Activated CD4-positive, CD25-positive, alpha-beta regulatory T cell (primary cell): ENCODE measurements at regions not wholly inside any gene's neighbourhood (a gene's known extent, or its start where the extent isn't known, plus 50 kb on each side); places are given as distances from the start of the nearest gene placed in this dataset.

Source experiments
- DNase-seq, 4 experiments: peaks; one replicate each; lab custom pipeline; 2025; lab: John Stamatoyannopoulos, UW

DNA sequence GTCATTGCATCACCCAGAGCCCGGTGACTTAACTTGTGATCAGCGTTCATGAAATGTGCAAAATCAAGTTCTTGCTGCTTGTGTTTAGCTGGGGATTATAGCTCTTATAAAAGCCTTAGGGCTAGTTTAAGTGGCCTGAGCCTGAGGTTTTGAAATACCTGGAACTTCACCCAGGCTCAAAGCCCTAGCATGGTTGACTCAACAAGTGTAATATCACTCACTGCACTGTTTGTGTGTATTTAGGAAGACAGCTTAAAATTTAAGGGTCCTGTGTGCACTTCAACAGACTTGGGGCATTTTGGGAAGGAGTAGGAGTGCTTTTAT lies 489.5 kb downstream of the GATA3 start:
- no peak for DNase-seq

DNA sequence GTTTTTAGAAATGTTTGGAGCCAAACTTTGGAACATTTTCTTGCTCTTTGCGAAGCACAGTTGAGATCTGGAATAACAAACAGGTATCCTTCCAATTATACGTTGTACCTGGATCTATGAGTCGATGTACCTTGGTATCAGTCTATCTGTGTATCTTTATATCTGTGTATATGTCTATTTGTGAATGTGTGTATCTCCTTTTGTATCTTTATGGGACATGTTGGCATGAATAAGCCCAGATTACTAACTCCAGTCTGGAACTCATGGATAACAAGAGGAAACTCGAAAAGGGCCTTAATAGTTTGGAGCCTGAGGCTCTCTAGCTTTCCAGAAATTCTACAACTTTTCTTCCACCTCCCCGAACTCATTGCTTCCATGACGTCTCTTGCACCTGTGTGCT lies 490.0 kb downstream of the GATA3 start:
- no peak for DNase-seq

DNA sequence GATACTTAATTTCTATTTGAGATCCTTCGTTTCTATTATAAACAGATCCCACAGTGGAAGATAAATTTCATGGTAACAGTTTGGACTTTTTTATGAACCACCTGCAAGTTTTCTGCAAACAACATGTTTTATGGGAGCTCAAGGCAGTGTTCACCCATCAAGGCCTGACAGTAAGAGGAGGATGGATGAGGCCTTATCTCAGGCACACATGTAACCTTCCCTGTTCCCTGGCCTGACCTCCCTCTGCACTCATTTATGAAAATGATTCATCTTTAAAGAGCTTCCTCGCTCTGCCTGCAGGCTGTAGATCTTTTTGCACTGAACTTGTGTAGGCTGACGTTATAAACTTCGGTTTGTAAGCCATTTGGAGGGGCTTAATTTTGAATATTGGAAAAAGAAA lies 500.1 kb downstream of the GATA3 start:
- no peak for DNase-seq

DNA sequence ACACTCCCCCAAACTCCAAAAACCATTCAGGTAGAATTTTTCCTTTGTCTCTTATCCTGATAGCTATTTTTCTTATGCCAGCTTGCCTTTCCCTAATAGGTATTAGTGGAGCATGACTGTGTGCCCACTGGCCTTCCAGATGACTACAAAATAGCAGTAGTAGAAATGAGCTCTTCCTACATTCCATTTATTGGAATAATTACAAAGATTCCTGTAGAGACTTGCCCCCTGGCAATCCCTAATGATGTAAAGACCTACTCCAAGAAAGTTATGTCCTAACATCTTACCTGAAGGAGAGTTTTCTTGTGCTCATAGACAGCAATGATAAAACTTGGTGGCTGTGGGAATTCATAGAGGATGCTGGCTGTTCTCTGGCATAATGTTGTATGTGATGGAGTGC lies 501.8 kb downstream of the GATA3 start:
- DNase-seq = no peak

DNA sequence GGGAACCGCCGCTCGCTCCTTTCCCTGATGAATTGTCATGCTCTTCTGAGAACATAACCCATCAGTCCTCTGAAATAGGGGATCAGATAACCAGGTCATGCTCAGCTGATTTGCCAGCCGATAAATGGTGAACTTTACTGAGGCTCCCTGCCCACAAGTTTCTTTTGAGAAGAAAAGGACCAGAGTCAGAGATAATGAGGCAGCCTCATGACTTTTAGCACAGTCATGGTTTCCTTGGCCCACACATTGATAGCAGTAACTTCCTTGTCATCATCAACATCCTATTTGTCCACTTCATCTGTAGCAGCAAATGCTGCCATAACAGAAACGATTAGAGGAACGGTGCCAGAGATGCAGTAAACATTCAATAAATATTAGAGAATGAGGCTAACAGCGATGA lies 509.0 kb downstream of the GATA3 start:
- no peak for DNase-seq

DNA sequence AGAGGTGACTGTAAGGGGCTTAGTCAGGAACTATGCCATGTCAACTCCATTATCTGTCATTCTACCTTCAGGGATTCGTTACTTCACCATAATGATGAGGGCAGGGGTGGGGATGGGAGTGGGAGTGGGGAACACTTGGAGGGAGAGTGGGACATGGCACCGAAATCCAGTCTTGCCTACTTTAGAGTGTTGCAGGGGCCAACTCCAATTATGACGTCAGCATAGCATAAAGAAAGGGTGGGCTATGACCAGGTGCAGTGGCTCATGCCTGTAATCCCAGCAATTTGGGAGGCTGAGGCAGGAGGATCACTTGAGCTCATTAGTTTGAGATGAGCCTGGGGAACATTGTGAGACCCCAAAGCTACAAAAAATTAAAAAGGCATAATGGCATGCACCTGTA lies 512.2 kb downstream of the GATA3 start:
- no peak for DNase-seq

DNA sequence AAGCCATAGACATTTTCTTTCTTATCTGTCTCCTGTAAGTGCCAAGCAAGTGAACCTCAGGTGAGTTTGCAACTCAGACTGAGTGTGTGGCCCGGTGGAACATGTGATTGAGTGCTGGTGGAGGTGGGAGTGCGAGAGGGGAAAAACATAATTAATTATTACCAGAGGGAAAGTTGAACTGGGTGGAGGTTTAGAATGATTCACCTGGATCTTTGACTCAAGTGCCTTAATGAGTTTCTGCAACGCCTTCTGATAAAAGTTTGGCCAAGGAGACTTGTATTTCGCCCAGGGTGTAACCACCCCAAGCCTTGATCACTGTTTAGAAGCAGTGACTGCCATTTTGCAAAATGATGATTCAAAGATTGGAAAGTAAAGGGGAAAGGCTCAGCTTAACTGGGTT lies 513.9 kb downstream of the GATA3 start:
- DNase-seq = no peak

DNA sequence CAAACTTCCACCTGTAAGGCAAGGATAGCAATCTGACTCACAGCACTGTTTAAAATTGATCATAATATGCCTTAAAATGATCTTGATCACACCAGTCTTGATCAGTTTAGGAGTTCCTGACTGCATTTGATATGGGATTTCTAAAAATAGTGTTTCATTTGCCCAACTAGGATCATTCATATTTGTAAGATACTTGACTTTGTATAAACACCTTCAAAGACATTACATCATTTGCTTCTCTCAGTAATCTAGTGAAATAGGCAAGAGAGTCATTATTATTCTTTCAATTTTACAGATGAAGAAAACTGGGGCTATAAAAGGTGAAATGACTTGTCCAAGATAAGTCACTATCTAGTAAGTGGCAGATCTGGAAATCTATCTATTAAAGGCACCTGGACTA lies 521.1 kb downstream of the GATA3 start:
- no peak for DNase-seq

DNA sequence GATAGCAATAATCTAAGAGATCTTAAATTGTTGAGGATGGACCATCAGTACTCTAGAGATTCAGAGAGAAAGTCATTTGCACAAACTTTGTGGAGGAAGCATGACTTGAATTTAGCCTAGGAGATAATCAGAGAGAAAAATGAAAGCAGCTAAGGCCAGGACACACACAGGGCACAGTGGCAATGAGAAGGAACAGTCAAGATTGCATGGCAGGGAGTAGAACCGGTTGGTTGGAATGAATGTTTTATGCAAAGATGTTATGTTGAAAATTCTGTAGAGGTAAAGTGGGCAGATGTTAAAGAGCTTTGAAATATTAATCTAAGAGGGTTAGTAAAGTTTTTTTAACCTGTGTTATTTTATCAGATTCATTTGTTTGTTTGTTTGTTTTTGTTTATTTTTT lies 521.8 kb downstream of the GATA3 start:
- no peak for DNase-seq

DNA sequence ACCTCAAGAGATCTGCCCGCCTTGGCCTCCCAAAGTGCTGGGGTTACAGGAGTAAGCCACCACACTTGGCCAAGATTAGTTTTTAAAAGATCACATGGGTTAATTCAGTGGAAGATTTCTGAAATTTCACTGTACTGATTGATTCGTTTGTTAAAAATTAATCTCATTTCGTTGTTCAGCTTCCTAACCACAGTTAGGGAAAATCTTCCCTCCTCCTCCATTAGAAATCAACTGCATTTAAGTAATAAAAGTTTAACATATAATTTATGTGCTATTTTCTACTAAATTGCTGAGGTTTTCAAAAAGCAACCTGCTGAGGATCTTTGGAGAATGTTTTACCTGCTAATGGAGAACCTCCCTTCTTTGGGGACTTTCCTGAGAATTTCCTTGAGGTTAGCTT lies 522.4 kb downstream of the GATA3 start:
- DNase-seq = no peak

DNA sequence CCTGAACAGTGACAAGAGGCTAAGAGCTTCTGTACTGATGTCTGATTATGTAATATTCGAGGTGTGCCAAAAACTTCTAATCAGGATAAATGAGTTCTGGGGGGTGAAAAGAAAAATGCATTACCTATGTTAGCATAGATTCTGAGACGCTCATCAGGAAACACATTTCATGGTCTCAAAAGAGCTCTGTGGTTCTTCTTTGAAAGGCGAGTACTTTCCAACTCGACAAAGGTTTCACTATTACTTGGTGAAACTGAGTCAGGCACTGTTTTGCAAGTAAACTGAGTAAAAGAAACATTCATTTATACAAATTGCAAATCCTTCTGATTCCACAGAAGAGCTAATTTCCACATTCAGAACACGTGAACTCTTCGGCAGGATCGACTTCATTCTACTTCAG lies 523.2 kb downstream of the GATA3 start:
- no peak for DNase-seq

DNA sequence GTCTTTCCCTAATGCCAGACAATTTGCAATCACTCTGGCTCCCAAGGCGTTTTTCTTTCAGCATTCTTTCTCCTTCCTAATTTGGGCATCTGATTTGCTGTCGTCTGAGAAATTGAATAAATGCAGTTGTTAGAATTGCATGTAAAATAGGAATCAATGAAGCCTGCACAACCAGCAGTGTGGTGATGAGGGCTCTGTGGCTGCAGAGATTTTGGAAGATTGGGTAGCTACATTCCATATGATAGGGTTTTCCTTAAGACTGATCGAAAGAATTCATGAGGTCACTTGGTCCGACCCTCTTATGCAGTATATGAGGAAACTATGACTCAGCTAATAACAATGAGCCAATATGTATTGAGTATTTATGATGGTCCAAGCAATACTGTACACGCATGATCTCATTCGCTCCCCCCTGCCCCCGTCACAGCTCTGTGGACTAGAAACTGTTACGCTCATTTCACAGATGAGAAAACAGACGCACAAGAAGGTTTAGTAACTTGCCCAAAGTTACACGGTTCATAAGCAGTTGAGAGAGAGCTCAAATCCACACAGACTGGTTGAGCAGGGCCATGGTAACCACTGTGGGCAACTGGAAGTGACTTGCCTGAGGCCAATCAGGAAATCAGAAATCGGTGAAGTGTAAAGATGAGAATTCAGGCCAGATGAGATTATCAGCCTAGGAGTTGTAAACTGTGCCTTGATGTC lies 527.2 kb downstream of the GATA3 start:
- no peak for DNase-seq

DNA sequence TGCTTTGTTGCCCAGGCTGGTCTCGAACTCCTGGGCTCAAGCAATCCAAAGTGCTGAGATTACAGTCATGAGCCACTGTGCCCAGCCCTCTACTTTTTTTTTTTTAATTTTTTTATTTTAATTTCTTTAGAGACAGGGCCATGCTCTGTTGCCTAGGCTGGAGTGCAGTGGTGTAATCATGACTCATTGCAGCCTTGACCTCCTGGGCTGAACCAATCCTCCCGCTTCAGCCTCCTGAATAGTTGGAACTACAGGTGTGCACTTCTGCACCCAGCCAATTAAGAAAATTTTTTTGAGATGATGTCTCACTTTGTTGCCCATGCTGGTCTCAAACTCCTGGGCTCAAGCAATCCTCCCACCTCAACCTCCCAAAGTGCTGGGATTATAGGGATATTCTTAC lies 528.6 kb downstream of the GATA3 start:
- DNase-seq = no peak

DNA sequence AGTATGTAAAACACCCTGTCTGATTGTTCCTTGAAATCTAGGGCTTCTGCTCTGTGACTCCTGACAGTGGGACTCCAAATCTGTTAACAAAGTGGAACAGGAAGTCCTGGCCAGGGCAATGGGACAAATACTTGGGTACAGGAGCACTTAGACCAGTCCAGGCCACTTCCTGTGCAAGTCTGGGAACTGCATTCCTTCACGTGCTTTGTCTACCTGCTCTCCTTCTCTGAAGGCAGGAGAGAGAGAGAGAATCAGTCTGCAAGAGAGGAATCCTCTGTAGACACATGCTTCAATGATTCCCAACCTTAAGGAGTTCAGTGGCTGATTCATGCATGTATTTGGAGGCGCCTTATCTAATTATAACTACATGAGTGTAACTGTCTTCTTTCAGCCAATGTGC lies 530.2 kb downstream of the GATA3 start:
- DNase-seq = no peak

DNA sequence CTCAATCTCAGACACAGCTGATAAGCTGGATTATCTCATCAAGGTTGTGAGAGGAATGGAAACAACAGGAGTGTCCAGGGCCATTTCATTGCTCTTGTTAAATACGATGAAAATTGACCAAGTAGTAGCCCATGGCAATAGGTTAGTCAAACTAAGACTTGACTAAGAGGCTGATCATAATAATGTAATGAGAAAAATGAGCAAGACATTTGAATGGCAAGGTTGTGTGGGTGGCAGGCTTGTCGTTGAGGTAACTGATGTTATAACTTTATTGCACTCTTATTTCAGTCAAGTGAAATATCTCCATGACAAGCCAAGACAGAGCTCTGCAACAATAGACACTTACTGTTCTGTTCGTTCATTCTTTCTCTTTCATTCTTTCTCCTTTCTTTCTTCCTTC lies 532.0 kb downstream of the GATA3 start:
- no peak for DNase-seq

DNA sequence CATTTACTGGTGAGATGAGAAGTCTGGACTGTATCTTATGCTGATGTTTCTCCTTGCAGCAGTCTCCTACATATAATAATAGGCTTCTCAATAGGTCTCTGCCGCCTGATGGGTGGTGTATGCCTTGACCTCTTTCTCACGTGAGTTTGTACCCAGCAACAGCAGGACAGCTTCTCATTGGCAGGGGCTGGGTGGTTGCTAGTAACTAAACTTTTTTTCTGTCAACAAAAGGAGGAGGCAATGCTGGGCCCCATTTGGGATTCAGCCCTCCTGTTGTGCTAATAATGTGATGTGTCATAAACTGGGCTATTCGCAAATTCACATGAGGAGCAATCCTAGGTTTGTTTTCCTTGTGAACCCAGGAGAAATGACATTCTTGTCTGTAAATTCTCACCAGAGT lies 533.6 kb downstream of the GATA3 start:
- DNase-seq = no peak

DNA sequence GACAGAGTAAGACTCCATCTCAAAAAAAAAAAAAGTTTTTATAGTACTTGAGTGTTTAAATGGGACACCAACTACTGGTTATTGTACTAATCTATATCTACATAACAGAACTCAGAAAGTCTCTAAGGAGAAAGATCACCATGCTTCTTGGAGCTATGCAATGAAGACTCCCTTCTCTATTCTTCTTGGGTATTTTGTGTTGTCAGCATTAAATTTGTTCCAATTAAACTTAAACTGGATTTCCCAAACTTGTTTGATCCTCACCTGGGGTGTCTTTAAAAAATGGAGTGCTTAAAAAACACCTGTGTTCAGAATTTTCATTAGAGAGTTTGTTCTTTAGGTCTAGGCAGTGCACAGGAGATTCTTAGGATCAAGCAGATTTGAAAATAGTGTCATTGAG lies 536.0 kb downstream of the GATA3 start:
- DNase-seq = no peak

DNA sequence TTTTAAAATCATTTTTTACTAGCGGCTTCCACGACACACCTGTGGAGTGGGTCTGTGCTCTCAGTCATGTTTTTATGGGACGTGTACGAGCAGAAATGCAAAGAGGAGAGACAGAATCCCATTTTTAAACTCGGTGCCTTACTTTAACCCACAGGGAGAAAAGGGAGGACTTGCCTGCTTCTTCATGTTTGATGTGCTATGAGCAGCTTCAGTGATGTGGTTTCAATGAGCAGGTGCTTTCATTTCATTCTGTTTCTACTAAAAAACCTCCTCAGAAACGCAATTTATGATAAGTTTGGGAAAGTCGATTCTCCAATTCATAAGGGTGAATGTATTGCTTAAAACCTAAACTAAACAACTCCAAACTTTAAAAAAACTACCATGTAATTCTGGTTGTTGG lies 537.2 kb downstream of the GATA3 start:
- no peak for DNase-seq

DNA sequence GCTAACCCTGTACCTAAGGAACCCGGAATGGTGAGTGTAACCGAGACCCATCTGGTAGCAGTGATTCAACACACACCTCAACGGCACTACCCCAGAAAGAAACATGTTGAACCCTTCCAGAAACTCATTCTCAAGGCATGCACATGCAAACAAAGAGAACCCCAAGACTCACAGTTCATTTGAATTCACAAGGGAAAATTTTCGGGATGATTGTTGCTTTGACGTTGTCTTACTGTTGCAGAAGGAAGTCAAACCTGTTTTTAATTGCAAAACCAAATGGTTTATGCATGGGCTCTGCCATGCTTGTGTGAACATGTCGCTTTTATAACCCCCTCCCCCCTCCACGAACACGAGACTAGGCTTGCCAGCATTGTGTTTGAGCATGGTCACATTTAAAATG lies 539.7 kb downstream of the GATA3 start:
- no peak for DNase-seq

DNA sequence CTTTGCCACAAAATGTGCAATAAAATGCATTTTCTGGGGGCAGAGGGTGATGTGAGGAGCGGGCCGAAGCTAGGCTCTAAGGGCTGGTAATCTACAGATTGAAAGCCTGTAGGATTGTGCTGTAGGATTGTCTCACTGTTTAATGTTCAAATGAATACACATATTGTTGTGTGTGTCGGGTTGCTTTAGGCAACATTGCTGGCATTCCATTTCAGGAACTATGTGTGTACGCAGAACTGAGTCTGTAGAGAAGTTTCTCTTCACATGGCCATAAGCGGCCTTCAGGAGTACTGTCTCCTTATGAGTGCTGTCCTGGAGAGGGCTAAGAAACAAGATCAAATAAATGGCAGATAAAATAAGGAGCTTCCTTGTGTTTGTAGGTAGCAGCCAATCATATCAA lies 540.2 kb downstream of the GATA3 start:
- DNase-seq = no peak

DNA sequence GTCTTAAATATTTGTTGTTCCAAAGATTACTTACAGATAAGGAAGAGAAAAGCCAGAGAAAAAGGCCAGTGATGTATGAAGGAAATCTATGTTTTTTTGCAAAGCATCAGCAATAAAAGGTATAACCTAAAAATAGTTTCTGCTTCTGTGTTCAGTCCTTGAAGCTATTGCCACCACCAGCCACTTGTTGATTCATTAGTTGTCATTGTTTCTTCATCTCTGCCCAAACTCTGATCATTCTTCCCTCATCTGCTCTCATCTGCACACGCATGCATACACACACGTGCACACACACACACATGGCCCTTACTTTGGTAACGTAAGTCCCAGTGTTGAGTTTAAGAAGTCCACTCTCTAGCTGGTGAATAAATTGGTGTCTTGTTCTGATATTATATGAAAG lies 540.7 kb downstream of the GATA3 start:
- DNase-seq = no peak

DNA sequence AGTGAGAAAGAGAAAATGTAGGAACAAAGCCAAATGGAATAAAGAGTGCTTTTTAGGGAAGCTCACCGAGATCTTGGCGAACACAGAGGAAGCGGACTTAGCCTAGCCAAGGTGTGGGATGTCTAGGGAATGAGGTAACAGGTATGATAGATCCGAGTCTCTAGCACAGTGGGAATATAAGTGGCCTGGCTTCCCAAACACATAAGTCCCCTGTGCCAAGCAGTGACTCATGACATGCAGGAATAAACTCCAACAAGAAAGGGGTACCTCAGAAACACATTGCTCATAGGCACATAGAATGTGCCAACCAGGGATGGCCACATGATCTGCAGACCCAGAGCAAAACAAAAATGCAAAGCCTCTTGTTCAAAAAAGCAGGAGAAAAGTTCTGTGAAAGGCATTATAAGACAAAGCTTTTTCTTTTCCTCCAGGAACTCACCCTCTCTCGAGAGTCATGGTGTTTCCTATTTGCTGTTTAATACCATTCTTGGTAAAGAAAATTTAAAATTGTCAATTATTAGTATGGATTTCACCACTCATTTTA lies 542.5 kb downstream of the GATA3 start:
- no peak for DNase-seq

DNA sequence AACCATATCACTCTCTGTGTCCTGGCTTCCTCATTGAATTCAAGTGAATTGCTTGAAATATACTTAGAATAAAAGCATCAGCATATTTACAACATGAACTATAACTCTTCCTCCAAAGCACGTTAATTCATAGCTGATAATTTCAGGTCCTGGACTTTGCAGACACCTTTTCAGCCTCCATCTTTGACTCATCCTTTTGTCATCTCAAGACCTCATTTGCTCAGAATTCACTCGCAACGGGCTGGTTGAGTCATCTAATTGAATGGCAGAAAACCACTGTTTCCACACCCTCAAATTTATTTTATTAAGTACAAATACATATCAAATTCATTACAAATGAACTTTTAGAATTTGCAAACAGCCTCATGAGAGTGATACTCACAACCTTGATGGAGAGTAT lies 545.7 kb downstream of the GATA3 start:
- DNase-seq = no peak

DNA sequence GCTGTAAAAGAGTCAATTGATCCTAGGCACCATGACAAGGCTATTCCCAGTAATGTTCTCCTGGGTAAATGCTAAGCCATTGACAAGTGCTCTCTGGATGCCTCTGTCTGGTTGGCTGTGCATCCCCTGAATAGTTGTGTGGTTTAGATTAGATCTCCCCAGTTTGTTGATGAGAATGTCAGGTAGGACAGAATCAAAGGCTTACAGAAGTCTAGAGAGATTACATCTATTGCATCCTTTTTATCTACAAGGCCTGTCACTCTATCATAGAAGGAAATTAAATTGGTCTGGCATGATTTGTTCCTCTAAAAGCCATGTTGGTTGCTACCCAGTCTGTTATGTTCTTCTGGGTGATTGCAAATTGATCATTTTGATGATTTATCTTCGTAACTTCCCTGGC lies 548.3 kb downstream of the GATA3 start:
- no peak for DNase-seq
